Spleen (tissue), 11 donors: ENCODE measurements at regions not wholly inside any gene's neighbourhood (a gene's known extent, or its start where the extent isn't known, plus 50 kb on each side); places are given as distances from the start of the nearest gene placed in this dataset.

Experiments used
- DNase-seq: peaks from one replicate; pipeline ENCODE4 v3.0.0-alpha.2; 2020
- H3K27ac ChIP-seq, 8 donors: fragments of 200-600 bp; sonication (generic) in 7 of 8; 1 replicate in 4 of 8; 2 replicates in 4 of 8; pipeline versions ENCODE4 v1.5.0 to v1.8.0; 2016 to 2021; ENCODE audit warnings: inconsistent platforms in 4 of 8, mild to moderate bottlenecking in 4 of 8, moderate library complexity in 1 of 8
- H3K27me3 ChIP-seq, 7 donors: fragments of 200-600 bp; sonication (generic) in 6 of 7; replicated peaks in 1 of 7; 1 replicate in 4 of 7; 2 replicates in 3 of 7; pipeline versions ENCODE4 v1.5.0 to v1.8.0; 2016 to 2021; ENCODE audit warnings: inconsistent platforms in 3 of 7, mild to moderate bottlenecking in 1 of 7
- H3K36me3 ChIP-seq, 6 donors: fragments of 200-600 bp; sonication (generic) in 5 of 6; 1 replicate in 4 of 6; 2 replicates in 2 of 6; pipeline versions ENCODE4 v1.5.0 to v1.8.0; 2016 to 2021; ENCODE audit warnings: inconsistent platforms in 2 of 6
- H3K4me1 ChIP-seq, 6 donors: fragments of 200-600 bp; sonication (generic) in 5 of 6; 1 replicate in 3 of 6; 2 replicates in 3 of 6; pipeline versions ENCODE4 v1.5.0 to v1.8.0; 2016 to 2021; ENCODE audit warnings: inconsistent platforms in 3 of 6
- H3K4me3 ChIP-seq, 8 donors: fragments of 200-600 bp; sonication (generic) in 7 of 8; 1 replicate in 4 of 8; 2 replicates in 4 of 8; pipeline versions ENCODE4 v1.5.0 to v1.8.0; 2016 to 2021; ENCODE audit warnings: inconsistent platforms in 4 of 8, mild to moderate bottlenecking in 4 of 8, moderate library complexity in 2 of 8
- H3K9me3 ChIP-seq, 8 donors: fragments of 200-600 bp; sonication (generic) in 7 of 8; 1 replicate in 4 of 8; 2 replicates in 4 of 8; pipeline versions ENCODE4 v1.5.0 to v1.8.0; 2016 to 2021; ENCODE audit warnings: inconsistent platforms in 4 of 8
- CTCF ChIP-seq, 11 experiments: fragments of 200-600 bp in 7 of 11; fragments of 450-650 bp in 4 of 11; sonication (generic) in 4 of 11; IDR thresholded peaks in 8 of 11; conservative IDR thresholded peaks in 3 of 11; 1 replicate in 7 of 11; 2 replicates in 4 of 11; pipeline versions ENCODE4 v1.4.0 to v1.8.0; 2016 to 2021; ENCODE audit warnings: antibody characterized with exemption in 11 of 11, inconsistent platforms in 4 of 11, mild to moderate bottlenecking in 1 of 11
- POLR2A ChIP-seq, 3 donors: fragments of 450-650 bp; IDR thresholded peaks; one replicate each; pipeline ENCODE4 v1.5.1; 2017; ENCODE audit warnings: antibody characterized with exemption in 3 of 3, mild to moderate bottlenecking in 1 of 3
- POLR2AphosphoS5 ChIP-seq, 3 donors: sonication (generic); formaldehyde crosslinking; IDR thresholded peaks; one replicate each; pipeline ENCODE4 v1.5.1; 2017; ENCODE audit warnings: antibody characterized with exemption in 3 of 3
- WGBS, 5 donors: extraction: QIAGEN DNeasy Blood & Tissue Kit in 3 of 5; methylation state at CpG; one replicate each; pipeline versions ENCODE4 v1.1.5 to v1.1.7; 2013 to 2018; 5-methylcytosine and 5-hydroxymethylcytosine counted together
- intact Hi-C: fragments of 100-400 bp; cut with DNase I; formaldehyde crosslinking; loops from one replicate; pipeline ENCODE4 v1.15.0; 2023; ENCODE audit warnings: low total_unique reads
- donor health status: healthy with polysubstance abuse.
- donor health status: DM: no; HTN: no; CAD: no; lungs with moderate emphysema.
- donor health status: DM: no; HTN: no; CAD: no.
- donor health status: Bipolar disorder and iron deficiency.
- donor health status: healthy.
- donor health status: DM: no; HTN: no; CAD: no.
- donor health status: DM: yes; HTN: yes; CAD: no.

- Histone ChIP-seq H3K27me3 (peaks cover 0 to 5% (median 0%) of the 10 kb centered on the region in 7 donors), H3K9me3 (no peaks in the 10 kb centered on the region), H3K4me1 (peaks cover 0 to 3% (median 0%) of the 10 kb centered on the region in 6 donors), H3K4me3 (no peak overlapping the region), H3K27ac (no peak overlapping the region), H3K36me3 (no peaks in the 10 kb centered on the region)
- WGBS, 5 donors: 72 to 87% (median 80%) methylated on average over 3 of the region's 3 CpGs
- intact Hi-C loops: no loop called here
- DNase-seq: no peak
- no peak for TF ChIP-seq POLR2AphosphoS5 (IDR thresholded peaks at IDR 0.05)
- no peak for TF ChIP-seq POLR2A (IDR thresholded peaks at IDR 0.05)
- no peak for TF ChIP-seq CTCF (IDR thresholded peaks at IDR 0.05 in 8 of 11, conservative IDR thresholded peaks at IDR 0.05 in 3 of 11)
Measured at GRCh38 chr16:79472426-79472825, 128.1 kb downstream of the MAF start.

GRCh38 chr16:79469999-79470398 is 130.5 kb downstream of the MAF start:
- Histone ChIP-seq H3K4me1 (peaks cover 0 to 3% (median 0%) of the 10 kb centered on the region in 6 donors), H3K27me3 (peaks cover 0 to 5% (median 0%) of the 10 kb centered on the region in 7 donors), H3K9me3 (no peaks in the 10 kb centered on the region), H3K27ac (peak overlapping the region in 1 of 8 donors; percentile 4), H3K36me3 (no peaks in the 10 kb centered on the region), H3K4me3 (no peak overlapping the region)
- intact Hi-C loops: no loop called here
- DNase-seq: no peak
- WGBS, 5 donors: 65 to 80% (median 74%) methylated on average over 10 of the region's 10 CpGs
- TF ChIP-seq POLR2AphosphoS5 (IDR thresholded peaks at IDR 0.05): peak in 1 of 3 donors; percentile 51
- TF ChIP-seq CTCF (IDR thresholded peaks at IDR 0.05 in 8 of 11, conservative IDR thresholded peaks at IDR 0.05 in 3 of 11): no peak
- TF ChIP-seq POLR2A (IDR thresholded peaks at IDR 0.05): no peak

GRCh38 chr16:79468631-79469030 is 131.9 kb downstream of the MAF start:
- H3K36me3 ChIP-seq: no peaks in the 10 kb centered on the region
- intact Hi-C loops: no loop called here
- no peak overlapping the region for H3K27ac ChIP-seq
- DNase-seq: no peak
- no peaks in the 10 kb centered on the region for H3K9me3 ChIP-seq
- peaks cover 0 to 5% (median 0%) of the 10 kb centered on the region in 7 donors for H3K27me3 ChIP-seq
- WGBS, 5 donors: 79 to 90% (median 82%) methylated on average over 4 of the region's 4 CpGs
- H3K4me1 ChIP-seq: peaks cover 0 to 3% (median 0%) of the 10 kb centered on the region in 6 donors
- H3K4me3 ChIP-seq: no peak overlapping the region
- TF ChIP-seq CTCF (IDR thresholded peaks at IDR 0.05 in 8 of 11, conservative IDR thresholded peaks at IDR 0.05 in 3 of 11): no peak
- no peak for TF ChIP-seq POLR2A (IDR thresholded peaks at IDR 0.05)
- TF ChIP-seq POLR2AphosphoS5 (IDR thresholded peaks at IDR 0.05): no peak

- 69 to 91% (median 88%) methylated on average over 9 to 10 of the region's 10 CpGs for WGBS, 5 donors
- H3K27me3 ChIP-seq: peaks cover 0 to 5% (median 0%) of the 10 kb centered on the region in 7 donors
- no peak overlapping the region for H3K4me3 ChIP-seq
- DNase-seq: no peak
- no peaks in the 10 kb centered on the region for H3K36me3 ChIP-seq
- TF ChIP-seq POLR2A (IDR thresholded peaks at IDR 0.05) (no peak), CTCF (IDR thresholded peaks at IDR 0.05 in 8 of 11, conservative IDR thresholded peaks at IDR 0.05 in 3 of 11) (no peak)
- H3K27ac ChIP-seq: no peak overlapping the region
- H3K4me1 ChIP-seq: peaks cover 0 to 3% (median 0%) of the 10 kb centered on the region in 6 donors
- intact Hi-C loops: no loop called here
- no peaks in the 10 kb centered on the region for H3K9me3 ChIP-seq
Measured at GRCh38 chr16:79468121-79468552, 132.4 kb downstream of the MAF start.
